Tibial nerve (tissue), 3 donors: ENCODE measurements at regions not wholly inside any gene's neighbourhood (a gene's known extent, or its start where the extent isn't known, plus 50 kb on each side); places are given as distances from the start of the nearest gene placed in this dataset.

Source experiments
- POLR2A ChIP-seq, 2 donors: fragments of 450-650 bp; IDR thresholded peaks; one replicate each; pipeline ENCODE4 v1.6.1; 2017; ENCODE audit warnings: antibody characterized with exemption in 2 of 2, mild to moderate bottlenecking in 2 of 2, moderate library complexity in 2 of 2
- TF ChIP-seq, protein P1 (sequence below), 5 experiments: fragments of 200-600 bp in 3 of 5; fragments of 450-650 bp in 2 of 5; sonication (generic) in 3 of 5; IDR thresholded peaks; one replicate each; pipeline ENCODE4 v1.5.1; 2016 to 2019; ENCODE audit warnings: antibody characterized with exemption in 5 of 5, mild to moderate bottlenecking in 3 of 5, moderate library complexity in 2 of 5

DNA sequence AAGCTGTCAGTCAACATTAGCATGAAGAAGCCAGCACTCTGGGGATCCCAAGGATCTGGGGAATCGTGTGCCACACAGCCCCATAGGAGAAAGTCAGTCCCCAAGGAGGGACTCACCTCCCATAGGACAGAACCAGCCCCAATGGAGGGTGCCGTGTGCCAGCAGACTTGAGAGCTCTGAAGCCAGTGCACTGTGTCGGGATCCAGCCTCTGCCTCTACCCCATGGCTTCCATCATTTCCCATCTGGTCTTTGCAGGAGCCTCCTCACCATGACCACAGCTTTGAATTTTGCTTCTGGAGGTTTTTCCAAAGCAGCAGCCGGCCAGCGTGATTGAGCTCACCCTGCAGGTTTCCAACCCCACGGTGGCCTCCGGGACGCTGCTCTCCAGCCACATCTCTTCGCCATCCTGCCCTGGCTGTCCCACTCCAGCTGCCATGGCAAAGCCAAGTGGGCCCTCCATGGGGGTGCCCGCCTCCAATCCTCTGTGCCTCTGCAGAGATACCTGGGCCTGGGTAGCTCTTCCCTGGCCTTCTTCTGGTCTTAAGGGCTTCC, 171.8 kb upstream of the SHH start:
- TF ChIP-seq, protein P1, sequence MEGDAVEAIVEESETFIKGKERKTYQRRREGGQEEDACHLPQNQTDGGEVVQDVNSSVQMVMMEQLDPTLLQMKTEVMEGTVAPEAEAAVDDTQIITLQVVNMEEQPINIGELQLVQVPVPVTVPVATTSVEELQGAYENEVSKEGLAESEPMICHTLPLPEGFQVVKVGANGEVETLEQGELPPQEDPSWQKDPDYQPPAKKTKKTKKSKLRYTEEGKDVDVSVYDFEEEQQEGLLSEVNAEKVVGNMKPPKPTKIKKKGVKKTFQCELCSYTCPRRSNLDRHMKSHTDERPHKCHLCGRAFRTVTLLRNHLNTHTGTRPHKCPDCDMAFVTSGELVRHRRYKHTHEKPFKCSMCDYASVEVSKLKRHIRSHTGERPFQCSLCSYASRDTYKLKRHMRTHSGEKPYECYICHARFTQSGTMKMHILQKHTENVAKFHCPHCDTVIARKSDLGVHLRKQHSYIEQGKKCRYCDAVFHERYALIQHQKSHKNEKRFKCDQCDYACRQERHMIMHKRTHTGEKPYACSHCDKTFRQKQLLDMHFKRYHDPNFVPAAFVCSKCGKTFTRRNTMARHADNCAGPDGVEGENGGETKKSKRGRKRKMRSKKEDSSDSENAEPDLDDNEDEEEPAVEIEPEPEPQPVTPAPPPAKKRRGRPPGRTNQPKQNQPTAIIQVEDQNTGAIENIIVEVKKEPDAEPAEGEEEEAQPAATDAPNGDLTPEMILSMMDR (IDR thresholded peaks at IDR 0.05), result no peak
- no peak for TF ChIP-seq POLR2A (IDR thresholded peaks at IDR 0.05)
